ENCODE measurements at regions not wholly inside any gene's neighbourhood (a gene's known extent, or its start where the extent isn't known, plus 50 kb on each side); places are given as distances from the start of the nearest gene placed in this dataset.

GRCh38 chr2:20141056-20141762 lies 83.7 kb downstream of the SDC1 start:
- H3K4me2 ChIP-seq (ENCODE audit: low read length), result peak overlapping the region; percentile 56
- no peak overlapping the region for H3K27ac ChIP-seq (ENCODE audit: low read depth, low read length)
- H3K9ac ChIP-seq (ENCODE audit: low read length), result peak overlapping the region; percentile 34
- ATAC-seq, result peak; percentile 90
- no peaks in the 10 kb centered on the region for H3K79me2 ChIP-seq (ENCODE audit: insufficient read depth, low read length)
- H3K9me2 ChIP-seq (ENCODE audit: insufficient read depth), result no peaks in the 10 kb centered on the region
- ChIA-PET POLR2A (no interaction called here), RAD21 (ENCODE audit: low non-redundant PET in 1 of 2, low total read pairs in 2 of 2, uncharacterized antibody in 2 of 2, unreplicated experiment in 2 of 2) (no interaction called here), CTCF (no interaction called here)
- H4K20me1 ChIP-seq (ENCODE audit: insufficient read depth), result no peaks in the 10 kb centered on the region
- TF ChIP-seq POLR2AphosphoS5 (IDR thresholded peaks at IDR 0.05; ENCODE audit: low read depth, low read length) (peak; percentile 45; the same call in 1 of the 2 replicates), FOSL1 (IDR thresholded peaks at IDR 0.05; ENCODE audit: low read depth) (peak; percentile 53), ZFX (IDR thresholded peaks at IDR 0.05) (peak; percentile 18; the same call in 1 of the 2 replicates), REST (IDR thresholded peaks at IDR 0.05; ENCODE audit: low read depth) (no peak), EZH2phosphoT487 (IDR thresholded peaks at IDR 0.05; ENCODE audit: borderline replicate concordance) (no peak), JUND (IDR thresholded peaks at IDR 0.05) (no peak; the same call in 1 of the 2 replicates), CTCF (IDR thresholded peaks at IDR 0.05 in 2 of 3, conservative IDR thresholded peaks at IDR 0.05 in 1 of 3; ENCODE audit: borderline replicate concordance in 1 of 3, insufficient read depth in 1 of 3, low read depth in 2 of 3, low read length in 2 of 3) (no peak), MAX (IDR thresholded peaks at IDR 0.05) (peak; percentile 69; the same call in 1 of the 2 replicates), ZBTB33 (IDR thresholded peaks at IDR 0.05; ENCODE audit: extremely low read depth, insufficient replicate concordance, low read length) (no peak), ATF3 (IDR thresholded peaks at IDR 0.05) (no peak; the same call in 1 of the 2 replicates)
- H2AFZ ChIP-seq (ENCODE audit: low read depth, low read length, poor library complexity, severe bottlenecking), result peak overlapping the region; percentile 90
- no peak overlapping the region for H3K4me3 ChIP-seq (replicated peaks in 1 of 2; ENCODE audit: low read depth in 1 of 2, low read length in 2 of 2)
- H3K9me3 ChIP-seq (ENCODE audit: control insufficient read depth in 1 of 2, insufficient read depth in 1 of 2, low read depth in 1 of 2, low read length in 2 of 2), result no peaks in the 10 kb centered on the region
- intact Hi-C loops (cut with micrococcal nuclease), result no loop called here
- DNase-seq (ENCODE audit: low read depth, low spot score), result peak; percentile 59
- H3K4me1 ChIP-seq (ENCODE audit: control insufficient read depth in 1 of 2, insufficient read depth in 2 of 2, low read length in 2 of 2), result peaks cover 0 to 18% of the 10 kb centered on the region in 2 experiments; a peak in 3 of 4 replicates
- no peaks in the 10 kb centered on the region for H3K27me3 ChIP-seq (ENCODE audit: insufficient read depth, low read length)
- no peaks in the 10 kb centered on the region for H3K36me3 ChIP-seq (ENCODE audit: control insufficient read depth in 1 of 2, insufficient read depth in 2 of 2, low read length in 2 of 2)
- no TSS peak for BruUV-seq (replicated peaks)
